Skeletal muscle tissue (tissue), 4 donors: ENCODE measurements at regions not wholly inside any gene's neighbourhood (a gene's known extent, or its start where the extent isn't known, plus 50 kb on each side); places are given as distances from the start of the nearest gene placed in this dataset. TPM values are rescaled to one million over a fixed set of nuclear protein-coding genes. Genes with fewer than 3 reads are reported as not detected.

ENCODE experiments used
- H3K27ac ChIP-seq: one replicate; pipeline ENCODE4 v1.7.0; 2013; ENCODE audit warnings: mild to moderate bottlenecking, low read depth, low read length, inconsistent platforms
- H3K27me3 ChIP-seq, 3 donors: one replicate each; pipeline ENCODE4 v1.7.0; 2013; ENCODE audit warnings: low read length in 3 of 3; ENCODE audit not compliant: control insufficient read depth in 3 of 3, insufficient read depth in 3 of 3
- H3K36me3 ChIP-seq, 3 donors: one replicate each; pipeline ENCODE4 v1.7.0; 2013; ENCODE audit warnings: low read length in 3 of 3; ENCODE audit not compliant: control insufficient read depth in 3 of 3, insufficient read depth in 3 of 3
- H3K4me1 ChIP-seq, 3 donors: one replicate each; pipeline ENCODE4 v1.7.0; 2013; ENCODE audit warnings: low read length in 3 of 3, mild to moderate bottlenecking in 3 of 3; ENCODE audit not compliant: control insufficient read depth in 3 of 3, insufficient read depth in 3 of 3
- H3K4me3 ChIP-seq, 3 donors: one replicate each; pipeline ENCODE4 v1.7.0; 2013; ENCODE audit warnings: low read length in 3 of 3
- H3K9ac ChIP-seq, 3 donors: one replicate each; pipeline ENCODE4 v1.7.0; 2013; ENCODE audit warnings: low read length in 3 of 3, mild to moderate bottlenecking in 3 of 3, moderate library complexity in 2 of 3, low read depth in 1 of 3
- H3K9me3 ChIP-seq, 3 donors: one replicate each; pipeline ENCODE4 v1.7.0; 2013; ENCODE audit warnings: low read length in 3 of 3; ENCODE audit not compliant: control insufficient read depth in 3 of 3
- small RNA-seq: library from RNA; depleted of rRNA; stranded (forward); fragments of <200 nt; gene quantifications from one replicate; pipeline ENCODE3, GENCODE V24; 2014
- donor health status: Osteomylitis.

DNA sequence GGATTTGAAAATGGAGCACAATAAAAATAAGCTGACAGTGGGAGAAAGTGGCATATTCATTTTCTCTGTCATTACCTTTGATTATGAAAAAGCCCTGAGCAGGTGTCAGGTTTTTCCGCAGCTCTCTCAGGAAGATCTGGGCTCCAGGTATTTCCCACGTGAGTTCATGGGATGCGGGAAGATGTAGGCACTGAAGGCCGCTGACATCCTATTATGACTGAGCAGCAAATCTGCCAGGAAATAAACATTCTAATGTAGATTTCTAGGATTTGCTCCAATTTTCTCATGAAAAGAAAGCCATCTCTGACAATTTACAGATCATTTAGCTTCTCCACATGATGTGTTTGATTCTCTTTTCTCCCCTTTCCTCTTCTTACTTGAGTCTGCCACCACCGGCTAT lies 160.7 kb downstream of the KIT start:
- H3K4me1 ChIP-seq = no peaks in the 10 kb centered on the region
- H3K9me3 ChIP-seq = no peaks in the 10 kb centered on the region
- no peak overlapping the region for H3K27ac ChIP-seq
- no peaks in the 10 kb centered on the region for H3K27me3 ChIP-seq
- H3K36me3 ChIP-seq = no peaks in the 10 kb centered on the region
- no peak overlapping the region for H3K4me3 ChIP-seq
- H3K9ac ChIP-seq = no peak overlapping the region

- Histone ChIP-seq H3K4me1 (no peaks in the 10 kb centered on the region), H3K9me3 (no peaks in the 10 kb centered on the region), H3K27me3 (no peaks in the 10 kb centered on the region), H3K9ac (no peak overlapping the region), H3K36me3 (no peaks in the 10 kb centered on the region), H3K27ac (no peak overlapping the region), H3K4me3 (no peak overlapping the region)
Measured at GRCh38 chr4:54813674-54814073, 155.9 kb downstream of the KIT start.

DNA sequence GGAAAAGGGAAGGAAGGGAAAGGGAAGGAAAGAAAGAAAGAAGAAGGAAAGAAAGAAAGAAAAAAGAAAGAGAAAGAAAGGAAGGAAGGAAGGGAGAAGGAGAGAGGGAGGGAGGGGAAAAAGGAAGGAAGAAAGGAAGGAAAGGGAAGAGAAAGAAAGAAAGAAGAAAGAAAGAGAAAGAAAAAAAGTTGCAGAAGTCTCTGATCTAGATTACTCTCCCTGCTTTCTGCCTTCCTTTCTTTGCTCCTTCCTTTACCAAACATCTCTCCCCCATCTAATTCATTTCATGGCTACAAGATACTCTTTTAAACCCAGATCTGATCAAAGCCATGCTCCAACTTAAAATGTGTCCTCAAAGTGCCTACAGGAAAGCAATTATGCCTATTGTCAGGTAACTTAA lies 148.6 kb downstream of the KIT start:
- no peak overlapping the region for H3K27ac ChIP-seq
- peaks cover 0 to 2% (median 0%) of the 10 kb centered on the region in 3 donors for H3K9me3 ChIP-seq
- H3K4me3 ChIP-seq = no peak overlapping the region
- no peaks in the 10 kb centered on the region for H3K4me1 ChIP-seq
- H3K9ac ChIP-seq = no peak overlapping the region
- H3K27me3 ChIP-seq = no peaks in the 10 kb centered on the region
- H3K36me3 ChIP-seq = no peaks in the 10 kb centered on the region

DNA sequence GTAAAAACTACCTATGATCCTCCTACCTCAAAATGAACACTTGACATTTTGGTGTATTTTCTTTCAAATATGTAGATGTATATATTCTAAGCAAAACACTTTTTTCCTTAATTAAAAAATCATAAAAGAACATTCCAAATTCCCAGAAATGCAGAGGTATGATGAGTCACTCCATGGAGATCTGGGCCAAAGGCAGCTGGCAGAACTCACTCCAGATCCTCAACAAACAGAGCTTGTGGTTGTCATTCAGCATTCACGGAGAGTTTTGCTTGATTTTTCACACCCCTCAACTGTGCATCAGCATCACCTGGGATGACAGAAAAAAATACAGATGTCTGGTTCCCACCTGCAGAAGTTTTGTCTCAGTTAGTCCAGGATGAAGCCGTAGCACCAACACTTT lies 144.6 kb downstream of the KIT start:
- H3K4me1 ChIP-seq = no peaks in the 10 kb centered on the region
- H3K9me3 ChIP-seq = peaks cover 0 to 2% (median 0%) of the 10 kb centered on the region in 3 donors
- no peaks in the 10 kb centered on the region for H3K36me3 ChIP-seq
- no peak overlapping the region for H3K9ac ChIP-seq
- no peak overlapping the region for H3K4me3 ChIP-seq
- H3K27ac ChIP-seq = no peak overlapping the region
- H3K27me3 ChIP-seq = no peaks in the 10 kb centered on the region

DNA sequence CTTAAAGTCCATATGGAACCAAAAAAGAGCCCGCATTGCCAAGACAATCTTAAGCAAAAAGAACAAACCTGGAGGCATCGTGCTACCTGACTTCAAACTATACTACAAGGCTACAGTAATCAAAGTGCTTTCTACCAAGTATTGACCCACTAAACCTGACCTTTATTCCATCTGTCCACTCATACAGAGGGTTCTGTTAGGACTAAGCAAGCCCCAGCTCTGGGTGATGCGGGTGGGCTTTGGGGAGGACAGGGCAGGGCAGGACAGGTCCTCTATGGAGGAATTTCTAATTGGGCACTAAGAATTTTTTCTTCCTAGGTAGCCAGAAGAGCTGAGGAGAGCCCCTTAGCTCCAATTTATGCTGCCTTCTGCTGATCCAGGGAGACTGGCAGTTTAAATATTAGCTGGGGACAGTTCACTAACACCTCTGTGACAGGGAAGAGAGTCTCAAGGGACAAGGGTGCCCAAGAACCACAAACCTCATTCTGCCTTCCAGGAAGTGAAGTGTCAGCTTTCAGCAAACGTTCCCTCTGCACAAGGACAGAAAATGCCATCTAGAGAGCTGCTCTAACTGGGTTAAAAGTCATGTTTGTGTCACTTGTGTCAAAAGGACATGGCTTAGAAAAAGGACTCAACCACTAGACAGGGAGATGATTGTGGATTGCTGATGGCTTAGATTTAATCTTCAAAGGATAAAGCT lies 143.2 kb downstream of the KIT start:
- no peak overlapping the region for H3K27ac ChIP-seq
- H3K36me3 ChIP-seq = no peaks in the 10 kb centered on the region

DNA sequence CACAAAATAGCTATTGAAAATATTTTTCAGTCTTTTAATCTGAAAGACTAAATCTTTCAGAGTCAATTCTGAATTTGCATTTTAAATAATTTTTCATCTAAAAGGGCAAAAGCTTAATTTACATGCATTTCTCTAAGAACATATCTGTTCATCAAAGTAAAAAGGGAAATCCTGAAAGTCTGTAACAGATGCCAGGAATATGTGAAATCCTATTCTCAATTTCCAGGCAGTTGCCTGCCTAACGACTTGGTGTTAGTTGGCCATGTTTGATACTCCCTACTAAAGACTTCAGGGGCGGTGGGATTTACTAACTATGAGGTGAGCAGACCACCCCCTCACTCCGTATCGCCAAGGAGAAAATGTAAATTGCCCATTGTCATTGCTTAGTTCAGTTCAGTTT lies 136.8 kb downstream of the KIT start:
- H3K27ac ChIP-seq = no peak overlapping the region
- H3K27me3 ChIP-seq = no peaks in the 10 kb centered on the region
- no peak overlapping the region for H3K9ac ChIP-seq
- H3K4me3 ChIP-seq = no peak overlapping the region
- H3K36me3 ChIP-seq = no peaks in the 10 kb centered on the region
- no peaks in the 10 kb centered on the region for H3K9me3 ChIP-seq
- H3K4me1 ChIP-seq = no peaks in the 10 kb centered on the region

More for the DNA sequence above, 143.2 kb downstream of the KIT start:
- Histone ChIP-seq H3K27me3 (no peaks in the 10 kb centered on the region), H3K9me3 (no peaks in the 10 kb centered on the region), H3K4me1 (no peaks in the 10 kb centered on the region), H3K9ac (no peak overlapping the region), H3K4me3 (no peak overlapping the region)

DNA sequence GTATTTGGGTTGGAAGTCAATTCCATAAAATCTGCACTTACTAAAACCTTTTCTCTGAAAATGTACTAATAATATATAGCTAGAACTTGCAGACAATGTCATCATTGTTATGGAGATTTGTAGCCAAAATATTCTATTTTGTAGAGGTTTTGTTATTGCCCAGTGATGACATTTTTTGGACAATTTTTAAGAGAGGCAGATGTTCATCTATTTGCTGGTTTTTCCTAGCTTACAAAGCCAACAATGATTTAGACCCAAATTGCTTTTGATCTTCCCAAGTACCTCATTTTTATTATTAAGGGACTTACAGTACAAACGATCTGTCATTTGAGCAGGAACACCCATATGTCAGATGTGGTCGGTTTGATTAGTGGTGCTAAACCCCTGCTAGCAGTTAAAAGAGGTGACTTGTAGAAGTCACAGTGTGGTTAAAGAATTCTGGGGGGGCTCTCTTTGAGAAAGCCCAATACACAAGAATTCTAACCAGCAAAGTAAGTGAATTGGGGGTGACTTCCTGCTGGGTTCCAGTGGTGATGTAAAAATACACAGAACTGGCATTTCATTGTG lies 136.2 kb downstream of the KIT start:
- Histone ChIP-seq H3K27me3 (no peaks in the 10 kb centered on the region), H3K27ac (no peak overlapping the region), H3K9me3 (no peaks in the 10 kb centered on the region), H3K36me3 (no peaks in the 10 kb centered on the region), H3K4me1 (no peaks in the 10 kb centered on the region), H3K9ac (no peak overlapping the region), H3K4me3 (no peak overlapping the region)

Small RNAs in the stretch of these regions (small RNA-seq; reads per million reads assigned to genes)
- gene RPL38P3 = not detected
